ENCODE measurements at regions not wholly inside any gene's neighbourhood (a gene's known extent, or its start where the extent isn't known, plus 50 kb on each side); places are given as distances from the start of the nearest gene placed in this dataset.

GRCh38 chr3:22565393-22565792, 637.7 kb upstream of the UBE2E2 start:
- DNase-seq = no peak

More at GRCh38 chr3:22565393-22565792, 637.7 kb upstream of the UBE2E2 start:
- Mint-ChIP-seq H3K4me3 (no peak overlapping the region), H3K9me3 (no peaks in the 10 kb centered on the region; a peak in 1 of 5 replicates), H3K27ac (no peak overlapping the region), H3K4me1 (no peaks in the 10 kb centered on the region), H3K36me3 (ENCODE audit: insufficient read depth in 1 of 3, low read depth in 3 of 3) (no peaks in the 10 kb centered on the region), H3K27me3 (ENCODE audit: low read depth) (no peaks in the 10 kb centered on the region)
- H3K23me2 ChIP-seq (ENCODE audit: insufficient read length, low read depth, low read length, poor library complexity, severe bottlenecking) = no peaks in the 10 kb centered on the region
- H3K4me1 ChIP-seq (ENCODE audit: insufficient read depth, low read length) = no peaks in the 10 kb centered on the region
- no peak overlapping the region for H3K9ac ChIP-seq (ENCODE audit: extremely low read depth, insufficient read length, low read length)
- H3K79me2 ChIP-seq (ENCODE audit: insufficient read depth, low read length) = no peaks in the 10 kb centered on the region
- H2BK5ac ChIP-seq (ENCODE audit: insufficient read length, low read length) = no peak overlapping the region
- no peak overlapping the region for H3K27ac ChIP-seq (ENCODE audit: insufficient read length, low read depth, low read length)
- no peak overlapping the region for H3K4ac ChIP-seq (ENCODE audit: low read depth, low read length)
- H3K56ac ChIP-seq (ENCODE audit: insufficient read length, low read depth, low read length) = no peak overlapping the region
- no peak overlapping the region for H2BK15ac ChIP-seq (ENCODE audit: low read depth, low read length)
- H4K5ac ChIP-seq (ENCODE audit: insufficient read length, low read depth, low read length) = no peak overlapping the region
- H2AK5ac ChIP-seq (ENCODE audit: insufficient read length, low read length) = no peak overlapping the region
- H3K18ac ChIP-seq (ENCODE audit: insufficient read length, low read depth, low read length) = no peak overlapping the region
- H4K8ac ChIP-seq (replicated peaks; ENCODE audit: insufficient read length, low read depth, low read length) = no peak overlapping the region
- no peak overlapping the region for H2BK20ac ChIP-seq (ENCODE audit: low read depth, low read length, poor library complexity, severe bottlenecking)
- H4K20me1 ChIP-seq (ENCODE audit: control insufficient read depth, insufficient read depth, insufficient read length) = no peaks in the 10 kb centered on the region
- no peaks in the 10 kb centered on the region for H3K9me3 ChIP-seq (ENCODE audit: control insufficient read depth, low read depth, low read length)
- no peak overlapping the region for H3K4me2 ChIP-seq (ENCODE audit: insufficient read depth, insufficient read length, low read length)
- H3K23ac ChIP-seq (ENCODE audit: insufficient read length, low read depth, low read length) = no peak overlapping the region
- no peak for TF ChIP-seq CTCF (conservative IDR thresholded peaks at IDR 0.05)
- H4K91ac ChIP-seq (ENCODE audit: insufficient read length, low read depth, low read length) = no peak overlapping the region
- no peaks in the 10 kb centered on the region for H3K79me1 ChIP-seq (ENCODE audit: insufficient read depth, low read depth, low read length, poor library complexity, severe bottlenecking)
- H2BK120ac ChIP-seq (ENCODE audit: low read depth, low read length, poor library complexity, severe bottlenecking) = no peak overlapping the region
- H3T11ph ChIP-seq (ENCODE audit: low read length) = no peak overlapping the region
- H3K14ac ChIP-seq (ENCODE audit: insufficient read depth, low read length) = no peak overlapping the region
- H2BK12ac ChIP-seq (ENCODE audit: insufficient read length, low read depth, low read length) = no peak overlapping the region
- no peak overlapping the region for H2AFZ ChIP-seq (ENCODE audit: low read length)
- no peaks in the 10 kb centered on the region for H3K27me3 ChIP-seq (ENCODE audit: insufficient read depth, low read length)
